SK-N-SH treated with all-trans-retinoic acid at 6 μM for 48 hours (cell line): ENCODE measurements at regions not wholly inside any gene's neighbourhood (a gene's known extent, or its start where the extent isn't known, plus 50 kb on each side); places are given as distances from the start of the nearest gene placed in this dataset.

ENCODE experiments used
- ATAC-seq: fragments of 200-7000 bp; cut with Tn5 transposase; 3 replicates; pipeline ENCODE4 v1.9.1; 2020; ENCODE audit warnings: mild to moderate bottlenecking, moderate library complexity
- ARNTL ChIP-seq: fragments of 450-650 bp; formaldehyde crosslinking; IDR thresholded peaks from 2 replicates; pipeline ENCODE4 v1.5.0; 2020; ENCODE audit warnings: low read depth, mild to moderate bottlenecking, moderate library complexity, borderline replicate concordance
- BACH2 ChIP-seq: fragments of 250-450 bp; sonication (Bioruptor Pico); IDR thresholded peaks from 2 replicates; pipeline ENCODE4 v1.9.0; 2021; ENCODE audit warnings: mild to moderate bottlenecking, borderline replicate concordance
- CREB5 ChIP-seq: fragments of 250-450 bp; sonication (Bioruptor Pico); IDR thresholded peaks from 2 replicates; pipeline ENCODE4 v1.5.1; 2020; ENCODE audit warnings: low read depth, mild to moderate bottlenecking, moderate library complexity
- CSDC2 ChIP-seq: fragments of 250-450 bp; sonication (Bioruptor Pico); IDR thresholded peaks from 2 replicates; pipeline ENCODE4 v1.5.0; 2020; ENCODE audit warnings: mild to moderate bottlenecking, moderate library complexity
- CSRNP3 ChIP-seq: fragments of 250-450 bp; sonication (Bioruptor Pico); IDR thresholded peaks from 2 replicates; pipeline ENCODE4 v1.5.1; 2021; ENCODE audit warnings: mild to moderate bottlenecking, moderate library complexity
- ESRRG ChIP-seq: fragments of 250-450 bp; sonication (Bioruptor Pico); IDR thresholded peaks from 2 replicates; pipeline ENCODE4 v1.6.1; 2021; ENCODE audit warnings: mild to moderate bottlenecking
- GLIS3 ChIP-seq: fragments of 250-450 bp; sonication (Bioruptor Pico); IDR thresholded peaks from 2 replicates; pipeline ENCODE4 v1.5.0; 2020; ENCODE audit warnings: mild to moderate bottlenecking, moderate library complexity
- ISL1 ChIP-seq: fragments of 250-450 bp; sonication (Bioruptor Pico); IDR thresholded peaks from 2 replicates; pipeline ENCODE4 v2.1.2; 2022; ENCODE audit warnings: mild to moderate bottlenecking, moderate library complexity
- OSR1 ChIP-seq: fragments of 250-450 bp; sonication (Bioruptor Pico); IDR thresholded peaks from 2 replicates; pipeline ENCODE4 v1.8.0; 2022; ENCODE audit warnings: moderate library complexity, mild to moderate bottlenecking, inconsistent platforms
- PATZ1 ChIP-seq: fragments of 250-450 bp; sonication (Bioruptor Pico); IDR thresholded peaks from 2 replicates; pipeline ENCODE4 v1.8.0; 2020; ENCODE audit warnings: mild to moderate bottlenecking, moderate library complexity, borderline replicate concordance
- POU6F1 ChIP-seq: fragments of 250-450 bp; sonication (Bioruptor Pico); IDR thresholded peaks from 2 replicates; pipeline ENCODE4 v1.8.0; 2021; ENCODE audit warnings: low read depth, mild to moderate bottlenecking, moderate library complexity, borderline replicate concordance
- PPARA ChIP-seq: fragments of 250-450 bp; sonication (Bioruptor Pico); IDR thresholded peaks from 2 replicates; pipeline ENCODE4 v1.5.0; 2020; ENCODE audit warnings: mild to moderate bottlenecking, borderline replicate concordance
- RARB ChIP-seq: fragments of 250-450 bp; sonication (Bioruptor Pico); IDR thresholded peaks from 2 replicates; pipeline ENCODE4 v1.8.0; 2021; ENCODE audit warnings: mild to moderate bottlenecking, moderate library complexity
- SNAI2 ChIP-seq: fragments of 250-450 bp; sonication (Bioruptor Pico); IDR thresholded peaks from 2 replicates; pipeline ENCODE4 v1.5.0; 2020; ENCODE audit warnings: mild to moderate bottlenecking, moderate library complexity
- TCF4 ChIP-seq: fragments of 250-450 bp; sonication (Bioruptor Pico); IDR thresholded peaks from 2 replicates; pipeline ENCODE4 v1.8.0; 2021; ENCODE audit warnings: mild to moderate bottlenecking, moderate library complexity, borderline replicate concordance
- TOX ChIP-seq: fragments of 250-450 bp; sonication (Bioruptor Pico); IDR thresholded peaks from 2 replicates; pipeline ENCODE4 v1.8.0; 2021; ENCODE audit warnings: mild to moderate bottlenecking, moderate library complexity, borderline replicate concordance
- TSHZ2 ChIP-seq: fragments of 250-450 bp; sonication (Bioruptor Pico); IDR thresholded peaks from 2 replicates; pipeline ENCODE4 v1.5.0; 2020; ENCODE audit warnings: mild to moderate bottlenecking, moderate library complexity
- ZC3H10 ChIP-seq: fragments of 250-450 bp; sonication (Bioruptor Pico); IDR thresholded peaks from 2 replicates; pipeline ENCODE4 v1.5.1; 2021; ENCODE audit warnings: mild to moderate bottlenecking, moderate library complexity
- ZFP3 ChIP-seq: fragments of 250-450 bp; sonication (Bioruptor Pico); IDR thresholded peaks from 2 replicates; pipeline ENCODE4 v1.5.0; 2020; ENCODE audit warnings: mild to moderate bottlenecking, moderate library complexity
- ZNF565 ChIP-seq: fragments of 450-650 bp; formaldehyde crosslinking; conservative IDR thresholded peaks from 2 replicates; pipeline ENCODE4 v1.5.0; 2020; ENCODE audit warnings: low read depth, mild to moderate bottlenecking, moderate library complexity
- ZNF8 ChIP-seq: fragments of 450-650 bp; formaldehyde crosslinking; IDR thresholded peaks from 2 replicates; pipeline ENCODE4 v1.5.0; 2020; ENCODE audit warnings: mild to moderate bottlenecking, moderate library complexity

- no peak for TF ChIP-seq ESRRG (CRISPR knock-in tag)
- TF ChIP-seq TOX (CRISPR knock-in tag) = no peak
- TF ChIP-seq PPARA = no peak
- TF ChIP-seq ZNF565 (CRISPR knock-in tag) = no peak
- TF ChIP-seq TCF4 (CRISPR knock-in tag) = no peak
- TF ChIP-seq TSHZ2 (CRISPR knock-in tag) = no peak
- no peak for TF ChIP-seq SNAI2 (CRISPR knock-in tag)
- no peak for TF ChIP-seq CREB5 (CRISPR knock-in tag)
- TF ChIP-seq ZNF8 (CRISPR knock-in tag) = no peak
- TF ChIP-seq, all 23 proteins: peak for 0
Measured at GRCh38 chr4:38205261-38205660, 245.1 kb downstream of the PTTG2 start.

GRCh38 chr4:38207110-38207457, 246.9 kb downstream of the PTTG2 start:
- no peak for TF ChIP-seq ISL1
- no peak for TF ChIP-seq POU6F1
- no peak for TF ChIP-seq CSDC2 (CRISPR knock-in tag)
- no peak for TF ChIP-seq PATZ1 (CRISPR knock-in tag)
- no peak for TF ChIP-seq ZNF565 (CRISPR knock-in tag)
- no peak for TF ChIP-seq BACH2 (CRISPR knock-in tag)
- TF ChIP-seq CREB5 (CRISPR knock-in tag) = no peak
- no peak for TF ChIP-seq PPARA
- TF ChIP-seq ESRRG (CRISPR knock-in tag) = no peak
- TF ChIP-seq RARB (CRISPR knock-in tag) = no peak
- TF ChIP-seq ARNTL = no peak
- no peak for TF ChIP-seq CSRNP3
- no peak for TF ChIP-seq ZC3H10 (CRISPR knock-in tag)
- TF ChIP-seq OSR1 (CRISPR knock-in tag) = no peak
- TF ChIP-seq SNAI2 (CRISPR knock-in tag) = no peak
- TF ChIP-seq TSHZ2 (CRISPR knock-in tag) = no peak
- TF ChIP-seq ZFP3 (CRISPR knock-in tag) = no peak
- TF ChIP-seq GLIS3 (CRISPR knock-in tag) = no peak
- no peak for TF ChIP-seq TOX (CRISPR knock-in tag)
- no peak for ATAC-seq

More at GRCh38 chr4:38205261-38205660, 245.1 kb downstream of the PTTG2 start:
- ATAC-seq = no peak
